ENCODE measurements at regions not wholly inside any gene's neighbourhood (a gene's known extent, or its start where the extent isn't known, plus 50 kb on each side); places are given as distances from the start of the nearest gene placed in this dataset.

- no peak for TF ChIP-seq TAF1 (IDR thresholded peaks at IDR 0.05; ENCODE audit: borderline replicate concordance, low read depth, low read length)
- TF ChIP-seq POLR2A (IDR thresholded peaks at IDR 0.05; ENCODE audit: low read depth, low read length): no peak
These were observed 88.2 kb downstream of the CPN2 start for GRCh38 chr3:194262925-194263305.
